ENCODE measurements at regions not wholly inside any gene's neighbourhood (a gene's known extent, or its start where the extent isn't known, plus 50 kb on each side); places are given as distances from the start of the nearest gene placed in this dataset.

DNA sequence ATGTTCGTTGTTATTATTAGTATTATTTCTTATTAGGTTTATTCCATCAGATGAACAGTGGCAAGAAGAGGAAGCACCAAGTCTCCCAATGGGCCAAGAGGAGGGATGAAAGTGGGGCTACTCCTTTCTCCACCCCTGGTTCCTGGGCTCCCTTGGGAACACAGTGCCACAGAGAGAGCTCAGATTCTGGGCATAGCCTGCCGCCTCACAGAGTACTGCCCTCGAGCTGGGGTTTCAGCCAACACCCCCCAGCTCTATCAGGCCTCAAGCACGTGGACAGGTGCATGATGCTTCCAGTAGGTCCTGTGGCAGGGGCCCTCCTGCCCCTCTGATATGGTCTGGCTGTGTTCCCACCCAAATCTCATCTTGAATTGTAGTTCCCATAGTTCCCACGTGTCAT lies 103.6 kb upstream of the RNF32 start (continued):
- TF ChIP-seq, protein P1, sequence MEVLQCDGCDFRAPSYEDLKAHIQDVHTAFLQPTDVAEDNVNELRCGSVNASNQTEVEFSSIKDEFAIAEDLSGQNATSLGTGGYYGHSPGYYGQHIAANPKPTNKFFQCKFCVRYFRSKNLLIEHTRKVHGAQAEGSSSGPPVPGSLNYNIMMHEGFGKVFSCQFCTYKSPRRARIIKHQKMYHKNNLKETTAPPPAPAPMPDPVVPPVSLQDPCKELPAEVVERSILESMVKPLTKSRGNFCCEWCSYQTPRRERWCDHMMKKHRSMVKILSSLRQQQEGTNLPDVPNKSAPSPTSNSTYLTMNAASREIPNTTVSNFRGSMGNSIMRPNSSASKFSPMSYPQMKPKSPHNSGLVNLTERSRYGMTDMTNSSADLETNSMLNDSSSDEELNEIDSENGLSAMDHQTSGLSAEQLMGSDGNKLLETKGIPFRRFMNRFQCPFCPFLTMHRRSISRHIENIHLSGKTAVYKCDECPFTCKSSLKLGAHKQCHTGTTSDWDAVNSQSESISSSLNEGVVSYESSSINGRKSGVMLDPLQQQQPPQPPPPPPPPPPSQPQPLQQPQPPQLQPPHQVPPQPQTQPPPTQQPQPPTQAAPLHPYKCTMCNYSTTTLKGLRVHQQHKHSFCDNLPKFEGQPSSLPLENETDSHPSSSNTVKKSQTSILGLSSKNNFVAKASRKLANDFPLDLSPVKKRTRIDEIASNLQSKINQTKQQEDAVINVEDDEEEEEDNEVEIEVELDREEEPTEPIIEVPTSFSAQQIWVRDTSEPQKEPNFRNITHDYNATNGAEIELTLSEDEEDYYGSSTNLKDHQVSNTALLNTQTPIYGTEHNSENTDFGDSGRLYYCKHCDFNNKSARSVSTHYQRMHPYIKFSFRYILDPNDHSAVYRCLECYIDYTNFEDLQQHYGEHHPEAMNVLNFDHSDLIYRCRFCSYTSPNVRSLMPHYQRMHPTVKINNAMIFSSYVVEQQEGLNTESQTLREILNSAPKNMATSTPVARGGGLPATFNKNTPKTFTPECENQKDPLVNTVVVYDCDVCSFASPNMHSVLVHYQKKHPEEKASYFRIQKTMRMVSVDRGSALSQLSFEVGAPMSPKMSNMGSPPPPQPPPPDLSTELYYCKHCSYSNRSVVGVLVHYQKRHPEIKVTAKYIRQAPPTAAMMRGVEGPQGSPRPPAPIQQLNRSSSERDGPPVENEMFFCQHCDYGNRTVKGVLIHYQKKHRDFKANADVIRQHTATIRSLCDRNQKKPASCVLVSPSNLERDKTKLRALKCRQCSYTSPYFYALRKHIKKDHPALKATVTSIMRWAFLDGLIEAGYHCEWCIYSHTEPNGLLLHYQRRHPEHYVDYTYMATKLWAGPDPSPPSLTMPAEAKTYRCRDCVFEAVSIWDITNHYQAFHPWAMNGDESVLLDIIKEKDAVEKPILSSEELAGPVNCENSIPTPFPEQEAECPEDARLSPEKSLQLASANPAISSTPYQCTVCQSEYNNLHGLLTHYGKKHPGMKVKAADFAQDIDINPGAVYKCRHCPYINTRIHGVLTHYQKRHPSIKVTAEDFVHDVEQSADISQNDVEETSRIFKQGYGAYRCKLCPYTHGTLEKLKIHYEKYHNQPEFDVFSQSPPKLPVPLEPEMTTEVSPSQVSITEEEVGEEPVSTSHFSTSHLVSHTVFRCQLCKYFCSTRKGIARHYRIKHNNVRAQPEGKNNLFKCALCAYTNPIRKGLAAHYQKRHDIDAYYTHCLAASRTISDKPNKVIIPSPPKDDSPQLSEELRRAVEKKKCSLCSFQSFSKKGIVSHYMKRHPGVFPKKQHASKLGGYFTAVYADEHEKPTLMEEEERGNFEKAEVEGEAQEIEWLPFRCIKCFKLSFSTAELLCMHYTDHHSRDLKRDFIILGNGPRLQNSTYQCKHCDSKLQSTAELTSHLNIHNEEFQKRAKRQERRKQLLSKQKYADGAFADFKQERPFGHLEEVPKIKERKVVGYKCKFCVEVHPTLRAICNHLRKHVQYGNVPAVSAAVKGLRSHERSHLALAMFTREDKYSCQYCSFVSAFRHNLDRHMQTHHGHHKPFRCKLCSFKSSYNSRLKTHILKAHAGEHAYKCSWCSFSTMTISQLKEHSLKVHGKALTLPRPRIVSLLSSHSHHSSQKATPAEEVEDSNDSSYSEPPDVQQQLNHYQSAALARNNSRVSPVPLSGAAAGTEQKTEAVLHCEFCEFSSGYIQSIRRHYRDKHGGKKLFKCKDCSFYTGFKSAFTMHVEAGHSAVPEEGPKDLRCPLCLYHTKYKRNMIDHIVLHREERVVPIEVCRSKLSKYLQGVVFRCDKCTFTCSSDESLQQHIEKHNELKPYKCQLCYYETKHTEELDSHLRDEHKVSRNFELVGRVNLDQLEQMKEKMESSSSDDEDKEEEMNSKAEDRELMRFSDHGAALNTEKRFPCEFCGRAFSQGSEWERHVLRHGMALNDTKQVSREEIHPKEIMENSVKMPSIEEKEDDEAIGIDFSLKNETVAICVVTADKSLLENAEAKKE (CRISPR knock-in tag; IDR thresholded peaks at IDR 0.05) = no peak
- TF ChIP-seq JUNB (IDR thresholded peaks at IDR 0.05; ENCODE audit: unreplicated experiment) (no peak), NANOG (IDR thresholded peaks at IDR 0.05; ENCODE audit: borderline replicate concordance) (no peak), EZH2 (IDR thresholded peaks at IDR 0.05; ENCODE audit: low read depth, unreplicated experiment) (no peak), STAT1 (IDR thresholded peaks at IDR 0.05; ENCODE audit: unreplicated experiment) (no peak), CREB1 (CRISPR knock-in tag; IDR thresholded peaks at IDR 0.05; ENCODE audit: low read depth) (no peak)
- TF ChIP-seq, protein P2, sequence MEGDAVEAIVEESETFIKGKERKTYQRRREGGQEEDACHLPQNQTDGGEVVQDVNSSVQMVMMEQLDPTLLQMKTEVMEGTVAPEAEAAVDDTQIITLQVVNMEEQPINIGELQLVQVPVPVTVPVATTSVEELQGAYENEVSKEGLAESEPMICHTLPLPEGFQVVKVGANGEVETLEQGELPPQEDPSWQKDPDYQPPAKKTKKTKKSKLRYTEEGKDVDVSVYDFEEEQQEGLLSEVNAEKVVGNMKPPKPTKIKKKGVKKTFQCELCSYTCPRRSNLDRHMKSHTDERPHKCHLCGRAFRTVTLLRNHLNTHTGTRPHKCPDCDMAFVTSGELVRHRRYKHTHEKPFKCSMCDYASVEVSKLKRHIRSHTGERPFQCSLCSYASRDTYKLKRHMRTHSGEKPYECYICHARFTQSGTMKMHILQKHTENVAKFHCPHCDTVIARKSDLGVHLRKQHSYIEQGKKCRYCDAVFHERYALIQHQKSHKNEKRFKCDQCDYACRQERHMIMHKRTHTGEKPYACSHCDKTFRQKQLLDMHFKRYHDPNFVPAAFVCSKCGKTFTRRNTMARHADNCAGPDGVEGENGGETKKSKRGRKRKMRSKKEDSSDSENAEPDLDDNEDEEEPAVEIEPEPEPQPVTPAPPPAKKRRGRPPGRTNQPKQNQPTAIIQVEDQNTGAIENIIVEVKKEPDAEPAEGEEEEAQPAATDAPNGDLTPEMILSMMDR (conservative IDR thresholded peaks at IDR 0.05; ENCODE audit: low read depth in 2 of 2) = no peak
- TF ChIP-seq, protein P3, sequence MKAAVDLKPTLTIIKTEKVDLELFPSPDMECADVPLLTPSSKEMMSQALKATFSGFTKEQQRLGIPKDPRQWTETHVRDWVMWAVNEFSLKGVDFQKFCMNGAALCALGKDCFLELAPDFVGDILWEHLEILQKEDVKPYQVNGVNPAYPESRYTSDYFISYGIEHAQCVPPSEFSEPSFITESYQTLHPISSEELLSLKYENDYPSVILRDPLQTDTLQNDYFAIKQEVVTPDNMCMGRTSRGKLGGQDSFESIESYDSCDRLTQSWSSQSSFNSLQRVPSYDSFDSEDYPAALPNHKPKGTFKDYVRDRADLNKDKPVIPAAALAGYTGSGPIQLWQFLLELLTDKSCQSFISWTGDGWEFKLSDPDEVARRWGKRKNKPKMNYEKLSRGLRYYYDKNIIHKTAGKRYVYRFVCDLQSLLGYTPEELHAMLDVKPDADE (IDR thresholded peaks at IDR 0.05) = no peak

Data from GM23338 (cell line).